Esophagus mucosa (tissue), 1 donor: ENCODE measurements at regions not wholly inside any gene's neighbourhood (a gene's known extent, or its start where the extent isn't known, plus 50 kb on each side); places are given as distances from the start of the nearest gene placed in this dataset.

Experiments
- ATAC-seq: fragments of 200-7000 bp; cut with Tn5 transposase; one replicate; pipeline ENCODE4 v1.9.1; 2020
- donor health status: DM: yes; HTN: yes; CAD: no.

DNA sequence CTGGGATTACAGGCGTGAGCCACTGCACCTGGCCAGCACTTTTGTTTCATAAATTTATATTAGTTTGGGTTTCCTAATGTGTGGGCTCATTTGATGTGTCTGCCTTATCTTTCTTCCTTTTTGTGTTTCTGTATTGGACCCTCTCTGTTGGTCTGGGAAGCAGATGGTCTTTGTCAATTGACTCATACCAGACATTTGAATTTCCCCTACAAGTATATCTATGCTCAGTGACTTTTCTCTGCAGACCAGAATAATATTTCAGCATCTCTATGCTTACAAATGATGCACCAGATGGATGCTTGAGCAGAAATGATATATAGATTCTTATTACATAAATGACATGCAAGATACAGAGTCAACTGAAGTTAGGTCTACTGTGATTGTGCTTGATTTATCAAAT, 329.9 kb upstream of the SLCO3A1 start:
- no peak for ATAC-seq

DNA sequence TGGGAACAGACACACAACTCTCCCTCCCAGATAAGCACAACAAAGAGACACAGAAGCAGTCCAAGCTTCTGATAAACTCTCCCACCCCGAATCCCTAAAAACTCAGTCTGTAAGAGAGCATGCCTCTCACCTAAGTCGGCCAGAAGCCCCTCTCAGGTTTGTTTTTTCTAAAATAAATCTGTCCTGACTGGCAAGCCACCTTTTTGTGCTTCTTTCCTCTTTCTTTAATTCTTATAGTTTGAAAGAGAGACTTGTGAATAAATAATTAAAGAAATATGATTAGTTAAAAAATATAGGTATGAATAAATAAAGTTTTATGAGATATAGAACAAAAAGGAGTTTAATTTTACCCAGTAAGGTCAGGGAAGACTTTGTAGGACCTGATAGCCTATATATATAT, 329.0 kb upstream of the SLCO3A1 start:
- no peak for ATAC-seq

DNA sequence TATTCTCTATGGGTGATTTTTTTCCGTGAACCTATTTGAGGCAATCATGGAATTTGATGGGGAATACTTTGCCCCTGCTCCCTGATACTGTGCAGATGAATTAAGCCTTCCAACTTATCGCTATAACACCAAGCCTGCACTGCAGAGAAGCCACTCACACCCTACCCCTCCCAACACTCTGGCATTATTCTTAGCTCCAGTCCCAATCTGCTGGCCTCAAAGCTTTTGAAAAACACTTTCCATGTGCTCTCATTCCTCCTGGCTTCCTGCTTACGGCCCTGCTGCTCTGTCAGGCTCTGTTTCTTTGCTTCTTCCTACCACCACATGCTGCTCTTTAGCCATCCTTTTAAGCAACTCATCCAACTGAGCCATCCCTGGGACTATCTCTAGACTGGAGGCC, 327.8 kb upstream of the SLCO3A1 start:
- ATAC-seq: no peak

DNA sequence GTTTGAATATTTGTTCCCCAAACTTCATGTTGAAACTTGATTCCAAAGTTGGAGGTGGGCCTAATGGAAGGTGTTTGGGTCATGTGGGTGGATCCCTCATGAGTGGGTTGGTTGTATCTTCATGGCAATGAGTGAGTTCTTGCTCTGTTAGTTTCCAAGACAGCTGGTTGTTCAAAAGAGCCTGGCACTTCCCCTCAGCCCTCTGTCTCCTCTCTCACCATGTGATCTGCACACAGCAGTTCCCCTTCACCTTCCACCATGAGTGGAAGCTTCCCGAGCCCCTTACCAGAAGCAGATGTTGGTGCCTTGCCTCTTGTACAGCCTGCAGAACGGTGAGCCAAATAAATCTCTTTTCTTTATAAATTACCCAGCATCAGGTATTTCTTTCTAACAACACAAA, 327.1 kb upstream of the SLCO3A1 start:
- ATAC-seq: no peak

DNA sequence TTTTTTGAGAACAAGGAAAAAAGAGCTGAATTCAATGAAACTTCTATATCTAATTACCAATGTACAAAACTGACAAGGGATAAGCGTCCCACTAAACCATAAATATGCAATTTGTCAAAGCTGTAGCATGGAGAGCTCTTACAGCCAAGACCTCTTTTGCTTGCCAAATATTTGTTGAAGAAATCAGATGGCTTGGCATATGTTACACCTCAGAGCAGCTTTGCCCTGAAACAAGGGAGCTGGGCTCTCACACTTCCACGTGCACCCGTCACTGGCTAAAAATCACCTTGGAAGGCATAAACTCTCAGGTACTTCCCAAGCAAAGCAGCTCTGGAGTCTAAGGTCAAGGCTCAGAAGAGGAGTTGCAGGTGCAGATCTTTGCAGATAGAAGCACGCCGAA, 324.7 kb upstream of the SLCO3A1 start:
- ATAC-seq: no peak

DNA sequence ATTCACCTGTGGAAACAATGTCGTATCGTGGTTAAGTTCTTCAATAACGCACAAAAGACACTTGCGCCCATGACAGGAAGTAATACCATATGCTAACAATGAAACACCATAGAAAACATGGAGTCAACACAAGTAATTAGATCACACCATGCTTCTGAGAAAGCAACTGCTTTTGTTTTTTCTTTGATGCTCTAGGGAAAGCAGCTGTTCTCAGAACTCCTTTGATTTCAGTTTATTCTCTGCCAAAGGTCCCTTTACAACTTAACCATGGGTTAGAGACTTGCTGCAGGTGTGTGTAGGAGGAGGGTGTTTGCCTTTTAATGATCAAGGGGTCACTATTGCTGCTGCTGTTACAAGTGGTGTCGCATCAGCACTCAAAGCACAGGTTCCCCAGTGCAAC, 324.0 kb upstream of the SLCO3A1 start:
- ATAC-seq: no peak

DNA sequence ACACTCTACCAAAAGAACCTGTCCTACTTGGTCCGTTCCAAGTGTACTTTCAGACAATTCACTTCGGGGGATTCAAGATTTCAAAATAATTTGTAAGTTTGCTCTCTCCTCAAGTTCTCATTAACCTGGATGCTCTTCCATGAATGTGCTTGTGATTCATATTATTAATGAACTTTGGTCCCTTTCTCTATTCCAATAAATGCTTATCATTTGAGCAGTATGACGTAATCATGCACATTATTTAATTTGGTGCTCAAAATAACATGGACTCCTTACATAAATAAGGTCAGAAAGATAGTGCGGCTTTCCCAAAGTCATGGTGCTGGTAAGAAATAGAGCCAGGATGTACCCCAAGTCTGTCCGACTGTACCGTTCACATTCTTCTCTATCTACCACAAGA, 323.2 kb upstream of the SLCO3A1 start:
- ATAC-seq: no peak

DNA sequence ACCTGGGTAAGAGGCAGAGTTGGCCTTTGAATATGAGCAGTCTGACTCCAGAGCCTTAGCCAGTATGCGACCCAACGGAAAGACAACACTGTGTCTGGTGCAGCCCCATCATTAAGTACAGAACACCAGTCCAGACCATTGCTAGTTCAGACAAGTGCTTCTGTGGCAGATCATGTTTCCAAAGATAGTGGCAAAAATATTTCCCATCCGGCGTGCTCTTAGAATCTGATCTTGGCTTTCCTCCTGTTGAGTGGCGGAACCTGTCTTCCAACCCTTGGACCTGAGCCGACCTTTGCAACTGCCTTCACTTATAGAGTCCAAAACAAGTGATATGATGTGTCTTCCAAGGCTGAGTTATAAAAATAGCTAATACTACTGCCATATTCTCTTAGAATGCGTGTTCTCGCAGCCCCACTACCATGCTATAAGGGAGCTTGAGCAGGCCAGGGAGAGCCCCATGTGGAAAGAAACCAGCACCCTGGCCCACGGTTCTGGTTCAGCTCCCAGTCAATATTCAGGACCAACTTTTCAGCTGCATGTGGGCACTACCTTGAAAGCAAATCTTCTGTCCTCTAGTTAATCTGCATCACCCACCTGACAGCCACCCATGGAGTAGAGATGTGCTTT, 322.4 kb upstream of the SLCO3A1 start:
- no peak for ATAC-seq

DNA sequence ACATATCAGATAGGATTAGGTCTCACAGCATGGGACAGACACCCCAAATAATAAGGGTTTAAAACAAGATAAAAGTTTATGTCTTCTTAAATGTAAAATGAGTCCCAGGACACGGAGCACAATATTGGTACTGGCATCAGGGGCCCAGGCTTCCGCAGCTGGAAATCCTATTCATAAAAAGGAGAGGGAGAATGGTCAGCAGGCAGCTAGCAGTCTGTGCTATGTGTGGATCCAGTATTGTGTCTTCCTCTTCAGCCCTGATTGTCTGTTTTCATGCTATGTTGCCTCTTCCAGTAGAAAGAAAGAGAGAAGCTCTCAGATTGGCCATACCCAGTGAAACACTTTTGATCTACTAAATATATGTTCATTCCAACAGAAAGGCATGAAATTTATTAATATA, 319.3 kb upstream of the SLCO3A1 start:
- ATAC-seq: no peak

DNA sequence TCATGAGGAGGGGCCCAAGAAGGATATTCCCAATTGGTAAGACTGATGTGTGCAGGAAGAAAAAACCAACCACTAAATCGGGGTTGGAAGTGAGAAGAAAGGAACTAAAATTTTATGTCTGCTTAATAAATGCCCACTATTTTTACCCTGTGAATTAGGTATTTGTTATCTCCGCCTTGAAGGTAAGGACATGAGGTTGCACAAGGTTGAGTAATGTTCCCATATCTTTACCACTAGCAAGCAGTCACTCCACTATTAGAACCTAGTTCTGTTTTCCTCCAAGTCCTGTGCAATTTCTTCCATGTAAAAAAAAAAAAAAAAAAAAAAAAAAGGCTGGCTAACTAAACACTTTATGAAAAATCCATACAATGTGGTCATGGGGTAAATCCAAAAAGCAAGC, 318.5 kb upstream of the SLCO3A1 start:
- ATAC-seq: no peak

DNA sequence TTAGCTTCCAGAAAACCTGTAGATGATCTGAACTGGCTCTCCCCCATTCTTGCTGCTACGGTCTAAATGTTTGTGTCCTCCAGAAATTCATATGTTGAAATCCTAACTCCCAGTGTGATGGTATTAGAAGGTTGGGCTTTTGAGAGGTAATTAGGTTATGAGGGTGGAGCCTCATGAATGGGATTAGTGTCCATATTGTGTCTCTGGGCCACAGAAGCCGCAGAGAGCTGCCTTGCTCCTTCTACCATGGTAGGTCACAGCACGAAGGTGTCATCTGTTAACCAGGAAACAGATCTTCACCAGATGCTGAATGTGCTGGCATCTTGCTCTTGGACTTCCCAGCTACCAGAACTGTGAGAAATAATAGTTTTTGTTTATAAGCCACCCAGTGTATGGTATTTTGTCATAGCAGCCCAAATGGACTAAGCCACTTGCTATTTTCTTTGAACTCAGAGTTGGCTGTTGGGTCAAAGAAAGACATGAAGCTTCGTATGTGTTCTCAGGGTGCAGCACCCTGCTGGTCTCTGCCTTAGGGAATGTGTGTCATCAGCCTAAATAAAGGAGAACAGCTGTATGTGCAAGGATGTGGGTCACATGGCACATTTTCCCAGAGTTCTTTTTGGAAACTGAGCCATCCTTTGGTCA, 317.5 kb upstream of the SLCO3A1 start:
- peak; percentile 76 for ATAC-seq

DNA sequence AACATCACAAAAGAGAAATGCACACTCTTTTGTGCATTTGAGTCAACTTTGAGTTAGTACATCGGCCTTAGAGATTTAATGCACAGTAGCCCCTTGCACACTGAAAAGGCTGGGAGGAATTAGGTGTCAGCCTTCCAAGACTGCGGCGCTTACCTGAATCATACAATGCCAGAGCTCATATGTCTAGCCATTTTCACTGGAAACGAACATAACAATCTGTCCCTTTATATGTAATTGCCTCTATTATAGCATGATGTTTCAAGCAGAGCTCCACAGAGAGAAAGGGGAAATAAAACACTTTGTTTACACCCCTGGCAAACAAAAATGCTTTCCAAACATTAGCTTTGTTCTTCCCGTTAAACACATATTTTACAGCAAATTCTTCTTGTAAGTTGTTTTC, 315.7 kb upstream of the SLCO3A1 start:
- ATAC-seq: no peak

DNA sequence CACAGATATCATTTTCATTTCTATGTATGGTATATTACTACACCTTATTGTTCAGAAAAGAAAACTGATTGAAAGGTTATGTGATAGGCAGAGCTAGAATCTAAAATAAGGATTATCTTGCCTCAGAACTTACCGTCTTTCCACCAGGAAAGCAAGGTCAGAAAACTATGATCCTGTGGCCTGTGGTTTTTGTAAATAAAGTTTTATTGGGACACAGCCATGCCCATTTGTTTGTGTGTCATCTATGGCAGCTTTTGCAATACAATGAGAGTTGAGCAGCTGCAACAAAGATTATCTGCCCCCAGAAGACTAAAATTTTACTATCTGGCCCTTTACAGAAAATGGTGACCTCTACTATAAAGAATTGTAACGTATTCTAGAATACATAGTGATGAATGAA, 314.7 kb upstream of the SLCO3A1 start:
- no peak for ATAC-seq

DNA sequence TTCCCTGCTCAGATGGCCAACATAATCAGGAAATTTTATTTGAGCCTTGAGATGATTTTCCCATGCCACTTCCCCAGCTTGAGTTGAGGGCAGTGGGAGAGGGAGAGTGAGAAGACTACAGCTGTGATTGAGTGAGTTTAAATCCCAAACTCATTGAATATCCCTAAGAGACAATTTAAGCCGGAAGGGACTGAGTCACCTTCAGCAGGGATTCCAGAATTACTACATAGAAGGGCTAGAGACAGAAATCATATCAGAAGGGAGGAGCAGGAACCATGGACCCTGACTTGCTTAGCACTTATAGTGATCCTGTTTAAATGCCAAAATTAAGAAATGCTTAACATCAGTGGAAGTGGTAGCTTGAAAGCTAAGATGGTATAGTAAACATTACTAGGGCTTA, 312.2 kb upstream of the SLCO3A1 start:
- no peak for ATAC-seq

DNA sequence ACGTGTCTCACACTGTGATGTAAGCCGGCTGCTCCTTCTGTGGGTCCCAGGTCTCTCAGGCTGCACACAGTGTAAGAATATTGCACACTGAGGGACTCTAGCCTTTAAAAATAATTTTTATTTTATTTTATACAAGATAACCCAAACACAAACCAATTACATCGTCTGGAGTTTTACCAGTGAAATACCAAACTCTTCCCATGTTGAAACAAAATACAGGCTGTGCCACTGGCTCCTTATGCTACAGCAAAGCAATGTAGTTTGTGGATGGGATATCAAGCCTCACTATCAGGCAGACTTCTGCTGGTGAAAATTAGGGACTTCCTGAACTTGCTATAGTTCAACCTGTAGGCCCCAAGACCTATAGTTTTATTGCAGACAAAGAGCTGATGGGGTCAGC, 311.3 kb upstream of the SLCO3A1 start:
- ATAC-seq: no peak

DNA sequence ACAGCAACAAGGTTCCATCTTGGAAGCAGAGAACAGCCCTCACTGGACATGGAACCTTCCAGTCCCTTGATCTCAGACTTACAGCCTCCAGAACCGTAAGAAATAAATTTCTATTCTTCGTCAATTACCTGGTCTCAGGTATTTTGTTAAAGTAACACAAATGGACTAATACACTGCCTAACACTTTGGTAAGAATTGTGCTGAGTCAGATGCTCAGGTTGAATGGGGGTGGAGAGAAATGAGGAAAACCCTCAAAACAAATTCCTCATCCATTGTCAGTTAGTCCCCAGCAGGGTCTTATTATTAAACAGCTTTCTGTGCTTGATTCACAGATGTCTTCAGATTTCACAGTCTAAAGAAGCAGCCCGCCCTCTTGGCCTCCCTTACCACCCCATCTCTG, 306.2 kb upstream of the SLCO3A1 start:
- no peak for ATAC-seq

DNA sequence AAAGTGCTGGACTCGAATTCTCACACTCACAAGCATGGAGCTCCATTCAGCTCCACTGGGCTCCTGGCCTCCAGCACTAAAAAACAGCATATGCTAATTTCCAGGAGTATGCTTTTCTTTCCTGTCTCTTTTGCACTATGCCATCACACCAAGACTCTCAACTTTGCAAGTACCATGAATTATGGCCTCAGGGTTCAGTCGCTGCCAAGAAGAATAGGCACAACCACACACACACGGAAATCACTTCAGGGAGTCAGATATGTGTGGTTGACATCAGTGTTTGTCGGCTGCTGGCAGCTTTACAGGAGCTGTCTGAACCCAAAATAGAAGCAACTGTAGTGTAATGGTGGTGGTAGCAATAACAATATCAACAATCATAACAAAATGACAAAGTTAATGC, 305.0 kb upstream of the SLCO3A1 start:
- ATAC-seq: no peak

DNA sequence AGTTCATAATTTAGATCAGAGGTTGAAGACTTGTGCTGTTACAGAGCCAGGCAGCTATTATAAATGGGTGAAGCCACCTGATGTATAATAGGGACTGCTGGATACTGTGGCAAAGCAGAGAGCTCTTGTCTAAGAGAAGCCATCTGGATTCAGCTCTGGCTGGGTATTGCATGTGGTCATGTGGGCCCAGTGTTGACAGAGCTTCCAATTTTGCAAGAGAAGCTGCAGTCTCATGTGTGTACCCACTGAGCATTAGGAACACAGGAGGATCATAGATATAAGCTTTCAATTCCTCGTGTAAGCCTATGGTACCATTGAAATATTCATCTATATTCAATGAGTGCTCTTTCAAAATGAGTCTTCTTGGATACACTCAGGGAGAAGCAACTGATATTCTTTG, 303.9 kb upstream of the SLCO3A1 start:
- ATAC-seq: no peak

DNA sequence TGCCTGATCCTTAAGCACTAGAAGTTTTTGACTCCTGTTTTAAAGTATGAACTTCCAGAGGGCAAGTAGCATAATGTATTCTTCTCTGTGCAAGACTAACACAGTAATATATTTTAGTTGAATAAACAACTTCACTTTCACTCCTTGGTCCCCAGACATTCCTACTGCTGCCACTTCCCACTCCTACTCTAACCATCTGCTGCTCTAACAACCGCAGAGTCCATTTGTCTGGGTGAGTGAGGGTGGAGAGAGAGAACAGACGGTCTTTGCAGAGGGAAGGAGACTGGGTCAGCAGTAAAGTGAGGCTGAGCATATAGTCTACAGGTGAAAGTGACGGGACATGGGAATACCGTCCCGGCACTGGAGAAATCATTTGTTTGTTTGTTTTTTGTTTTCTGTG, 301.0 kb upstream of the SLCO3A1 start:
- ATAC-seq: no peak

DNA sequence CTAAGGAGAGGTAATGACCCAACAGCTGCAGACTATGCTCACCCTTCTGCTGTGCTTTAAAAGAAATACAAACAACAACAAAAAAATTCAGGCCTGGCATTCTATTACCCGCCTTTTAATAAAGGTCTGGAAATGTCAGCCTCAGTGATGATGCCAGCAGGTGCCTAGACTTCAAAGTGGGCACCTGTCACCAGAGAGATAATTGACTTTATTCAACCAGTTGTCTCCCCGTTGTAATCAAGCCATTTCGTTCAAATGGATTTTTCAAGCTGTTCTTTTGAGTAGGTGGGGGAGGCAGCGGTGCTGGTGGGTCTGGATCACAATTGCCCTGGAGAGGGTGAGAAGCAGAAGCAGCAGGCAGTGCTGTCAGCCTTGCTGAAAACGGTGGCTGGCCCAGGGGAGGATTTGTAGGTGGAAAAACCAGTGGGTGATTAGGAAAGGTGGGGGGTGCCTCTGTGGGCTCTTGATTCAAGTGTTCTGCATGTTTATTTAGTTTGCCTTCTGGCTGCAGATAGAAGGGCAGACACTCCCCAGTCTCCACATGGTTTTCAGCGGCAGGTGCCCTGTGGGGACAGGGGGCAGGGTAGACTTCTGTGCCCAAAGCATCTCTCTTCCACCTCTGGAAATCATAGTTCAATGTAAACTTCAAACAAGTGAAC, 300.2 kb upstream of the SLCO3A1 start:
- no peak for ATAC-seq

DNA sequence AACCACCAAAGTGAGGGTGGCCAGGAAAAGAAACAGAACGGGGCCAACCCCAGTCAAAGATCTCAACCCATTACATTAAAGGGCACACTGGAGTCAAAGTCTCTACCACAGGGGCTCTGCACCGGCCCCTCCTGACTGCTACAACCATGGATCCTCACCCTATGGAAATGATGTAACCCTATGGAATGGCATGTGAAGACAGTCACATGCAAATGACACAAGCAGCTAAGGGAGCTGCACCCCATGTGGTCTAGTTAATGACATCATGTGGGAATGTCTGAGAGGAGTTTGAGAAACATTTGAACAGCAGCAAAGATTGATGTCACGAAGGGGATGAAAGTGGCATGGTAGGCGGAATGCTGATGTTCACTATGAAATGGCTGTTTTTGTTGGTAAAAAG, 298.2 kb upstream of the SLCO3A1 start:
- no peak for ATAC-seq

DNA sequence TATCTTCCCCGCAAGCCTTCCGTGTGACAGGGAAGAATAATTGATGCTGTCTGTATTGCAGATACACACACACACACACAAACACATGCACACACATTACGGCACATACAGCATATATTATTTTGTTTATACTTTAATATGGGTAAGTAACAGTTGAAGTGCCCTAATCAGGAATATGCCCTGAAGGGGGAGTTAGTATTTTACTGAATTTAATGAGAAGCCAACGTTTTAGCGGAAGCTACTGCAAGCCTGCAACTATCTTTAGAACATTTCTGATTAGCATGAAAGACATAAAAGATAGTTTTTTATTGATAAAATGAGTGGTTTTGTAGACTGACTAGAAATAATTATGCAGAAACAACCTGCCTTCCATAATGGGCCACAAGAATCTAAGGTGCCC, 296.6 kb upstream of the SLCO3A1 start:
- no peak for ATAC-seq

DNA sequence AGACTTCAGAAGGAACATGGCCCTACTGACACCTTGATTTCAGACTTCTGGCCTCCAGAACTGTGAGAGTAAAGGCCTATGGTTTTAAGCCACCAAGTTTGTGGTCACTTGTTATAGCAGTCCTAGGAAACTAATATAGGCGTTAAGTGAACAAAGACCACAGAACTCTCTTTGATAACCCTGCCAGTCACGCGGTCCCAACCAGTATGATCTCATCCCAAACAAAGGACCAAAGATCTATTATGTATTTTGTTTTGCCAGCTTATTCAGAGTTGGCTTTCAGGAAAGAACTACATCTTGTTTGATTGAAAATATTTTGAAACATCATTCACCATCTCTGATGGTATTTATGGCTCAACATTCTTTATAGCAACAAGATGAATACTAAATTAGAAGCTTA, 294.4 kb upstream of the SLCO3A1 start:
- no peak for ATAC-seq

DNA sequence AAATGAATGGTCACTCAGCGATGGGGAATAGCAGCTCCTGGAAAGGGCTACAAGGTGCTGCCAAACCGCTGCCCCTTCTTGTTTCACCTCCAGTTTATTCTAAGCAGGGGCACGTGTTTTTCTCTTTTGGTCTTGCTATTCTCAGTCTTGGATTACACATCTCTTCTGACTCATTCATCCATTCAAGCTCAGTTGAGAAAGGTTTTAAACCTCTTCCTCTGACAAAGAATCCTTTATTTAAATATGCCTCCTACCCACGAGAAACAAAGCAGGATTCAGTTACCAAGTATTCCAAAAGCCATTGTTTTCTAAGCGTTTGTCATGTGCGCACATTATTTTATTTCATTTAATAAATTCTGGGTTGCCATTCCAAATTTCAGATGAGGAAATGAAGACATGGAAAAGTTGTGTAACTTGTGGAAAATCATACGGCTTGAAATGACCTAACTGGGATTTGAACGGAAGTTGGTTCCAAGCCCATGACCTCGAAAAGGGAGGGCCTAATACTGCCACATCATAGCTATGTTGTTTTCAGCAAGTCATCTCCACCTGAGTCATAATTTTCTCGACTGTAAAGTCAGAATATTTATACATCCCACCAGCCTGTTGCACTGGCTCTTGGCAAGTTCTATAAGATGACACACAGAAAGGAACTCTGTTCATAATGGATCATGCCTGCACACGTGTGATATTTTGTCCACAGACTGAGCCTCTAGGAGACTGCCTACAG, 292.0 kb upstream of the SLCO3A1 start:
- peak; percentile 96 for ATAC-seq
